Activated naive CD8-positive, alpha-beta T cell treated with anti-CD3 and anti-CD28 coated beads, Interleukin-2, amount 10 ng/mL, durations not matched to agents 7 days and 5 days (primary cell): ENCODE measurements at regions not wholly inside any gene's neighbourhood (a gene's known extent, or its start where the extent isn't known, plus 50 kb on each side); places are given as distances from the start of the nearest gene placed in this dataset.
"Not testable (repeated sequence)": the region's sequence is repeated elsewhere in the genome, so short reads cannot be mapped to it uniquely, and the experiment has no call there.

Source experiments
- ATAC-seq: fragments of 150-1000 bp; cut with Tn5 transposase; one replicate; pipeline ENCODE4 v1.10.0; 2021; ENCODE audit warnings: low read depth, moderate library complexity
- POLR2A ChIA-PET: fragments of 350-600 bp; sonication (Branson Sonifier 250); formaldehyde crosslinking; loops from one replicate; lab custom pipeline; 2021; ENCODE audit warnings: antibody characterized with exemption; lab: Charles Lee
- DNase-seq: peaks from one replicate; pipeline ENCODE4 v3.0.0; 2021
- H3K27ac Mint-ChIP-seq: one replicate; pipeline ENCODE4 v1.8.0; 2022; ENCODE audit warnings: mild to moderate bottlenecking, mixed read lengths
- H3K27me3 Mint-ChIP-seq: one replicate; pipeline ENCODE4 v1.8.0; 2022; ENCODE audit warnings: mild to moderate bottlenecking, moderate library complexity, mixed read lengths
- H3K36me3 Mint-ChIP-seq: one replicate; pipeline ENCODE4 v1.8.0; 2021; ENCODE audit warnings: mild to moderate bottlenecking, mixed read lengths
- H3K4me1 Mint-ChIP-seq: one replicate; pipeline ENCODE4 v1.8.0; 2021; ENCODE audit warnings: mixed read lengths
- H3K4me3 Mint-ChIP-seq: one replicate; pipeline ENCODE4 v1.8.0; 2022; ENCODE audit warnings: mild to moderate bottlenecking, moderate library complexity, mixed read lengths
- H3K9me3 Mint-ChIP-seq: one replicate; pipeline ENCODE4 v1.8.0; 2021; ENCODE audit warnings: mixed read lengths

- POLR2A ChIA-PET: no interaction called here
- Mint-ChIP-seq H3K9me3 (peaks cover 8% of the 10 kb centered on the region), H3K36me3 (no peaks in the 10 kb centered on the region), H3K4me1 (no peaks in the 10 kb centered on the region), H3K4me3 (no peak overlapping the region), H3K27ac (no peak overlapping the region), H3K27me3 (no peaks in the 10 kb centered on the region)
- ATAC-seq (no peak), DNase-seq (no peak)
Measured at GRCh38 chr12:127589541-127589940, 677.4 kb upstream of the TMEM132C start.

- H3K4me1 Mint-ChIP-seq: no peaks in the 10 kb centered on the region
- no peak for DNase-seq
- no peaks in the 10 kb centered on the region for H3K27me3 Mint-ChIP-seq
- no peak overlapping the region for H3K27ac Mint-ChIP-seq
- POLR2A ChIA-PET: no interaction called here
- no peak overlapping the region for H3K4me3 Mint-ChIP-seq
- ATAC-seq: no peak
- H3K36me3 Mint-ChIP-seq: no peaks in the 10 kb centered on the region
- H3K9me3 Mint-ChIP-seq: peaks cover 9% of the 10 kb centered on the region
Measured at GRCh38 chr12:127590868-127591267, 676.1 kb upstream of the TMEM132C start.

- DNase-seq (no peak), ATAC-seq (no peak)
- H3K27me3 Mint-ChIP-seq: no peaks in the 10 kb centered on the region
- no peak overlapping the region for H3K4me3 Mint-ChIP-seq
- POLR2A ChIA-PET: no interaction called here
- no peak overlapping the region for H3K27ac Mint-ChIP-seq
- no peaks in the 10 kb centered on the region for H3K4me1 Mint-ChIP-seq
- no peaks in the 10 kb centered on the region for H3K36me3 Mint-ChIP-seq
- H3K9me3 Mint-ChIP-seq: peaks cover 7% of the 10 kb centered on the region
Measured at GRCh38 chr12:127592245-127592644, 674.7 kb upstream of the TMEM132C start.

- H3K27ac Mint-ChIP-seq: no peak overlapping the region
- ATAC-seq: no peak
- H3K27me3 Mint-ChIP-seq: no peaks in the 10 kb centered on the region
- peaks cover 4% of the 10 kb centered on the region for H3K9me3 Mint-ChIP-seq
- no peak for DNase-seq
- POLR2A ChIA-PET: no interaction called here
- H3K36me3 Mint-ChIP-seq: no peaks in the 10 kb centered on the region
- H3K4me1 Mint-ChIP-seq: no peaks in the 10 kb centered on the region
- no peak overlapping the region for H3K4me3 Mint-ChIP-seq
Measured at GRCh38 chr12:127594351-127594970, 672.5 kb upstream of the TMEM132C start.

GRCh38 chr12:127595506-127595905 lies 671.5 kb upstream of the TMEM132C start:
- H3K27me3 Mint-ChIP-seq: no peaks in the 10 kb centered on the region
- DNase-seq: no peak
- POLR2A ChIA-PET: no interaction called here
- H3K4me1 Mint-ChIP-seq: no peaks in the 10 kb centered on the region
- no peak overlapping the region for H3K4me3 Mint-ChIP-seq
- no peaks in the 10 kb centered on the region for H3K36me3 Mint-ChIP-seq
- no peak for ATAC-seq
- H3K9me3 Mint-ChIP-seq: peaks cover 4% of the 10 kb centered on the region
- H3K27ac Mint-ChIP-seq: no peak overlapping the region

GRCh38 chr12:127596891-127597290 lies 670.1 kb upstream of the TMEM132C start:
- ATAC-seq (no peak), DNase-seq (no peak)
- Mint-ChIP-seq H3K4me3 (no peak overlapping the region), H3K9me3 (peaks cover 4% of the 10 kb centered on the region), H3K27ac (no peak overlapping the region), H3K4me1 (no peaks in the 10 kb centered on the region), H3K36me3 (no peaks in the 10 kb centered on the region), H3K27me3 (no peaks in the 10 kb centered on the region)
- POLR2A ChIA-PET: no interaction called here

GRCh38 chr12:127599436-127599835 lies 667.5 kb upstream of the TMEM132C start:
- H3K9me3 Mint-ChIP-seq: peaks cover 1% of the 10 kb centered on the region
- no peaks in the 10 kb centered on the region for H3K27me3 Mint-ChIP-seq
- no peaks in the 10 kb centered on the region for H3K4me1 Mint-ChIP-seq
- no peaks in the 10 kb centered on the region for H3K36me3 Mint-ChIP-seq
- H3K27ac Mint-ChIP-seq: no peak overlapping the region
- POLR2A ChIA-PET: no interaction called here
- no peak overlapping the region for H3K4me3 Mint-ChIP-seq
- DNase-seq: no peak
- ATAC-seq: no peak

GRCh38 chr12:127600211-127600610 lies 666.8 kb upstream of the TMEM132C start:
- no peaks in the 10 kb centered on the region for H3K27me3 Mint-ChIP-seq
- no peak overlapping the region for H3K27ac Mint-ChIP-seq
- ATAC-seq (no peak), DNase-seq (no peak)
- POLR2A ChIA-PET: no interaction called here
- no peaks in the 10 kb centered on the region for H3K36me3 Mint-ChIP-seq
- no peaks in the 10 kb centered on the region for H3K9me3 Mint-ChIP-seq
- no peaks in the 10 kb centered on the region for H3K4me1 Mint-ChIP-seq
- no peak overlapping the region for H3K4me3 Mint-ChIP-seq

GRCh38 chr12:127606476-127607015 lies 660.4 kb upstream of the TMEM132C start:
- peaks cover 5% of the 10 kb centered on the region for H3K9me3 Mint-ChIP-seq
- H3K36me3 Mint-ChIP-seq: no peaks in the 10 kb centered on the region
- no peaks in the 10 kb centered on the region for H3K4me1 Mint-ChIP-seq
- POLR2A ChIA-PET: no interaction called here
- no peak overlapping the region for H3K4me3 Mint-ChIP-seq
- DNase-seq: no peak
- no peaks in the 10 kb centered on the region for H3K27me3 Mint-ChIP-seq
- no peak overlapping the region for H3K27ac Mint-ChIP-seq
- no peak for ATAC-seq

- POLR2A ChIA-PET: no interaction called here
- Mint-ChIP-seq H3K27me3 (no peaks in the 10 kb centered on the region), H3K36me3 (no peaks in the 10 kb centered on the region), H3K4me3 (no peak overlapping the region), H3K27ac (no peak overlapping the region), H3K4me1 (no peaks in the 10 kb centered on the region), H3K9me3 (peaks cover 5% of the 10 kb centered on the region)
- ATAC-seq (no peak), DNase-seq (no peak)
Measured at GRCh38 chr12:127607146-127607725, 659.7 kb upstream of the TMEM132C start.

- H3K27me3 Mint-ChIP-seq, H3K4me3 Mint-ChIP-seq, ATAC-seq, H3K9me3 Mint-ChIP-seq, H3K27ac Mint-ChIP-seq, DNase-seq, POLR2A ChIA-PET, H3K36me3 Mint-ChIP-seq, H3K4me1 Mint-ChIP-seq: not testable (repeated sequence)
Measured at GRCh38 chr12:127608359-127608758, 658.6 kb upstream of the TMEM132C start.

GRCh38 chr12:127613056-127613455 lies 653.9 kb upstream of the TMEM132C start:
- no peak overlapping the region for H3K4me3 Mint-ChIP-seq
- no peaks in the 10 kb centered on the region for H3K36me3 Mint-ChIP-seq
- peaks cover 2% of the 10 kb centered on the region for H3K9me3 Mint-ChIP-seq
- no peaks in the 10 kb centered on the region for H3K4me1 Mint-ChIP-seq
- POLR2A ChIA-PET: no interaction called here
- ATAC-seq: no peak
- DNase-seq: no peak
- H3K27ac Mint-ChIP-seq: no peak overlapping the region
- H3K27me3 Mint-ChIP-seq: no peaks in the 10 kb centered on the region

- H3K9me3 Mint-ChIP-seq: peaks cover 2% of the 10 kb centered on the region
- H3K36me3 Mint-ChIP-seq: no peaks in the 10 kb centered on the region
- no peak overlapping the region for H3K27ac Mint-ChIP-seq
- no peaks in the 10 kb centered on the region for H3K4me1 Mint-ChIP-seq
- no peaks in the 10 kb centered on the region for H3K27me3 Mint-ChIP-seq
- H3K4me3 Mint-ChIP-seq: no peak overlapping the region
- POLR2A ChIA-PET: no interaction called here
- ATAC-seq (no peak), DNase-seq (no peak)
Measured at GRCh38 chr12:127619869-127620734, 646.9 kb upstream of the TMEM132C start.
